ENCODE measurements at regions not wholly inside any gene's neighbourhood (a gene's known extent, or its start where the extent isn't known, plus 50 kb on each side); places are given as distances from the start of the nearest gene placed in this dataset.

DNA sequence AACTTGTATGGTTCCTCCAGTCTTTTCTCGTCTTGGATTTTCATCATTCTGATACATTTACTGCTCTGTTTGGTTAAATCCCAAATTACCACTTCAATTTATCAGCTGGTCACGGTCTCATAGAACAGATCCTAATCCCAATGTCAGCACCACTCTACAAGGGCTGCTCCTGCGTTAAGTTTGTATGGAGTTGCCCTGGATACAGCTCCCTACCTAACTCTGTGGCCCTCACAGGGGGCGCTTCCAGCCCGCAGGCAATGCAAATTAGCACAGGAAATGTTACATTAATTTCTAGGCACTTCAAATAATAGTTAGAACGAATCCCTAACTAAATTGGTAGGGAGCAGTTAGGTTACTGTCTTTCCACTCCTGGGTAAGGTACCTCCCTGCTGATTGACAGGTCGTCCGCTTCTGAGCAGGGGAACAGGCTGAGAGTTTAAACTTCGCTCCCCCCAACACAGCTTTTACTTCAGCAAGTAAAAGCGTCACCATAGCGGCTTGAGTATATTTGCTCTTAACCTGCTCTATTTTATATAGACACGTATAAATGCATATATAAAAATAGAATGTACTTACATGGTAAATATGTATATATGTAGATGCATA lies 238.5 kb upstream of the FANCL start:
- Histone ChIP-seq H2AFZ (ENCODE audit: low read length) (peak overlapping the region; percentile 67; the same call in 1 of the 2 replicates), H2BK20ac (ENCODE audit: low read length) (no peak overlapping the region), H2BK5ac (ENCODE audit: low read depth, low read length) (no peak overlapping the region), H3K79me1 (ENCODE audit: low read depth, low read length) (no peaks in the 10 kb centered on the region), H3K14ac (ENCODE audit: insufficient read length) (no peak overlapping the region), H3K27me3 (replicated peaks in 1 of 4; ENCODE audit: control insufficient read depth in 3 of 4, extremely low read depth in 1 of 4, insufficient read depth in 3 of 4, low read length in 3 of 4) (no peaks in the 10 kb centered on the region), H3K4me1 (replicated peaks in 1 of 4; ENCODE audit: control insufficient read depth in 3 of 4, insufficient read depth in 4 of 4, low read length in 3 of 4) (peaks cover 0 to 4% (median 3%) of the 10 kb centered on the region in 4 experiments; a peak in 4 of 7 replicates), H2AK5ac (ENCODE audit: low read depth, low read length) (no peak overlapping the region), H3K18ac (ENCODE audit: extremely low read depth, low read length) (no peak overlapping the region), H3K4ac (replicated peaks; ENCODE audit: insufficient read length, low read depth, low read length) (no peak overlapping the region), H2BK12ac (ENCODE audit: low read depth, low read length) (no peak overlapping the region), H3K9ac (replicated peaks in 1 of 4; ENCODE audit: extremely low read depth in 1 of 4, low read depth in 3 of 4, low read length in 3 of 4) (no peak overlapping the region), H3K56ac (replicated peaks; ENCODE audit: insufficient read length, low read depth, low read length) (no peak overlapping the region), H2BK120ac (replicated peaks; ENCODE audit: low read depth, low read length) (no peak overlapping the region), H4K91ac (replicated peaks; ENCODE audit: insufficient read length, low read length) (no peak overlapping the region), H2BK15ac (ENCODE audit: low read length) (no peak overlapping the region), H3K27ac (ENCODE audit: low read depth, low read length) (no peak overlapping the region), H3K36me3 (ENCODE audit: control insufficient read depth in 2 of 4, insufficient read depth in 4 of 4, low read length in 3 of 4) (no peaks in the 10 kb centered on the region), H3K79me2 (ENCODE audit: control insufficient read depth in 1 of 2, insufficient read depth in 2 of 2, low read length in 2 of 2) (no peaks in the 10 kb centered on the region), H3K9me3 (ENCODE audit: insufficient read depth in 2 of 2, low read depth in 1 of 2, low read length in 1 of 2) (no peaks in the 10 kb centered on the region), H4K5ac (ENCODE audit: insufficient read length, low read depth, low read length) (no peak overlapping the region), H3K23ac (ENCODE audit: insufficient read length) (no peak overlapping the region), H3K4me3 (ENCODE audit: extremely low read depth in 1 of 4, insufficient read depth in 2 of 4, low read depth in 3 of 4, low read length in 4 of 4) (no peak overlapping the region), H3K23me2 (ENCODE audit: low read depth, low read length) (no peaks in the 10 kb centered on the region), H4K8ac (ENCODE audit: extremely low read depth, insufficient read depth, low read length) (no peak overlapping the region), H4K20me1 (replicated peaks in 1 of 2; ENCODE audit: control insufficient read depth in 1 of 2, insufficient read depth in 2 of 2, low read length in 2 of 2) (no peaks in the 10 kb centered on the region), H3K4me2 (ENCODE audit: insufficient read depth in 1 of 2, low read depth in 2 of 2, low read length in 2 of 2) (0 out of 4 replicates have a peak overlapping the region, but pooled peaks of 1 of the 2 experiments have one; percentile 13)
- TF ChIP-seq SUZ12 (IDR thresholded peaks at IDR 0.05; ENCODE audit: low read length) (no peak), GTF2F1 (IDR thresholded peaks at IDR 0.05; ENCODE audit: borderline replicate concordance, low read depth, low read length) (no peak), ZNF274 (IDR thresholded peaks at IDR 0.05; ENCODE audit: borderline replicate concordance, extremely low read depth, low read length) (no peak), FOSL1 (IDR thresholded peaks at IDR 0.05; ENCODE audit: insufficient read depth, low read depth, low read length) (no peak)
- TF ChIP-seq, protein P1, sequence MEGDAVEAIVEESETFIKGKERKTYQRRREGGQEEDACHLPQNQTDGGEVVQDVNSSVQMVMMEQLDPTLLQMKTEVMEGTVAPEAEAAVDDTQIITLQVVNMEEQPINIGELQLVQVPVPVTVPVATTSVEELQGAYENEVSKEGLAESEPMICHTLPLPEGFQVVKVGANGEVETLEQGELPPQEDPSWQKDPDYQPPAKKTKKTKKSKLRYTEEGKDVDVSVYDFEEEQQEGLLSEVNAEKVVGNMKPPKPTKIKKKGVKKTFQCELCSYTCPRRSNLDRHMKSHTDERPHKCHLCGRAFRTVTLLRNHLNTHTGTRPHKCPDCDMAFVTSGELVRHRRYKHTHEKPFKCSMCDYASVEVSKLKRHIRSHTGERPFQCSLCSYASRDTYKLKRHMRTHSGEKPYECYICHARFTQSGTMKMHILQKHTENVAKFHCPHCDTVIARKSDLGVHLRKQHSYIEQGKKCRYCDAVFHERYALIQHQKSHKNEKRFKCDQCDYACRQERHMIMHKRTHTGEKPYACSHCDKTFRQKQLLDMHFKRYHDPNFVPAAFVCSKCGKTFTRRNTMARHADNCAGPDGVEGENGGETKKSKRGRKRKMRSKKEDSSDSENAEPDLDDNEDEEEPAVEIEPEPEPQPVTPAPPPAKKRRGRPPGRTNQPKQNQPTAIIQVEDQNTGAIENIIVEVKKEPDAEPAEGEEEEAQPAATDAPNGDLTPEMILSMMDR (IDR thresholded peaks at IDR 0.05; ENCODE audit: control extremely low read depth in 1 of 3, insufficient read depth in 1 of 3, low read depth in 1 of 3, low read length in 3 of 3) = peak in 2 of 3 experiments; percentile 9 to 25; a peak in 1 of 4 replicates
- POLR2A ChIA-PET (ENCODE audit: partially characterized antibody) = no interaction called here
- peak; percentile 86 for FAIRE-seq
- 50% methylated on average over 12 of the region's 12 CpGs; no CpG with 5 or more reads in 1 of the 2 experiments for WGBS, 2 experiments (ENCODE audit: extremely low coverage in 1 of 2, insufficient coverage in 1 of 2, insufficient read length in 1 of 2, insufficient replicate concordance in 2 of 2, low coverage in 1 of 2, low lambda C conversion rate in 2 of 2, missing lambda C conversion rate in 1 of 2)
- peak in 1 of 2 experiments; percentile 19 for DNase-seq (ENCODE audit: low read depth in 1 of 2, low spot score in 2 of 2)
- CTCF ChIA-PET (ENCODE audit: partially characterized antibody) = interaction anchor here (1.0 to 2.7 kb wide), 6 partner anchors 13 to 78 kb away, joined by 3 to 9 read pairs (median 5); no protein-coding TSS in a partner anchor
